ENCODE measurements at regions not wholly inside any gene's neighbourhood (a gene's known extent, or its start where the extent isn't known, plus 50 kb on each side); places are given as distances from the start of the nearest gene placed in this dataset.
"Not testable (repeated sequence)": the region's sequence is repeated elsewhere in the genome, so short reads cannot be mapped to it uniquely, and the experiment has no call there.

GRCh38 chr4:72666910-72667309 lies 97.9 kb upstream of the ADAMTS3 start:
- no peak for DNase-seq

GRCh38 chr4:72665171-72665968 lies 96.3 kb upstream of the ADAMTS3 start:
- no peak for DNase-seq

GRCh38 chr4:72663828-72664227 lies 94.8 kb upstream of the ADAMTS3 start:
- DNase-seq, result no peak

GRCh38 chr4:72661830-72662229 lies 92.8 kb upstream of the ADAMTS3 start:
- no peak for DNase-seq

GRCh38 chr4:72641611-72642010 lies 72.6 kb upstream of the ADAMTS3 start:
- DNase-seq, result no peak

GRCh38 chr4:72636866-72637265 lies 67.8 kb upstream of the ADAMTS3 start:
- DNase-seq, result not testable (repeated sequence)

- not testable (repeated sequence) for DNase-seq
Measured at GRCh38 chr4:72635931-72636330, 66.9 kb upstream of the ADAMTS3 start.

- DNase-seq, result not testable (repeated sequence)
Measured at GRCh38 chr4:72632253-72632652, 63.2 kb upstream of the ADAMTS3 start.

GRCh38 chr4:72631296-72631695 lies 62.3 kb upstream of the ADAMTS3 start:
- DNase-seq, result no peak

- no peak for DNase-seq
Measured at GRCh38 chr4:72629540-72629939, 60.5 kb upstream of the ADAMTS3 start.

- no peak for DNase-seq
Measured at GRCh38 chr4:72627723-72628122, 58.7 kb upstream of the ADAMTS3 start.
